ENCODE measurements at regions not wholly inside any gene's neighbourhood (a gene's known extent, or its start where the extent isn't known, plus 50 kb on each side); places are given as distances from the start of the nearest gene placed in this dataset.

DNA sequence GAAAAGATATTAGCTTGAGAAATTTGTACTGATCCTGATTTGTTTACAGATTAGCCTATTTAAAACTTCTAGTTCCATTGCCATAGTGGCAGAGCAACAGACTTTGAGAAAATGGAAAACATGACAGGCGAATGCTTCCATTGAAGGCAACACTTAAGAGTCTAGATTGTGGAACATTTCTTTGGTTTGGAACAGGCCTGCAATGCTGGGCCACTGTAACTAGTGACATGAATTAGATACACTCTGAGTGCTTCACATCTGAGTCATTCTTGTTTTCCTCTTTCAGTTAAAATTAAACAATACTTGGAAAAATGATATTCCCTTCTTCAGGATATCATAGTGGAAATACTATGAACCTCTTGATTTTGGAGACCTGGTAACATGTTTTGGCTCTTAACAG lies 453.6 kb upstream of the TUSC1 start:
- TF ChIP-seq, protein P1, sequence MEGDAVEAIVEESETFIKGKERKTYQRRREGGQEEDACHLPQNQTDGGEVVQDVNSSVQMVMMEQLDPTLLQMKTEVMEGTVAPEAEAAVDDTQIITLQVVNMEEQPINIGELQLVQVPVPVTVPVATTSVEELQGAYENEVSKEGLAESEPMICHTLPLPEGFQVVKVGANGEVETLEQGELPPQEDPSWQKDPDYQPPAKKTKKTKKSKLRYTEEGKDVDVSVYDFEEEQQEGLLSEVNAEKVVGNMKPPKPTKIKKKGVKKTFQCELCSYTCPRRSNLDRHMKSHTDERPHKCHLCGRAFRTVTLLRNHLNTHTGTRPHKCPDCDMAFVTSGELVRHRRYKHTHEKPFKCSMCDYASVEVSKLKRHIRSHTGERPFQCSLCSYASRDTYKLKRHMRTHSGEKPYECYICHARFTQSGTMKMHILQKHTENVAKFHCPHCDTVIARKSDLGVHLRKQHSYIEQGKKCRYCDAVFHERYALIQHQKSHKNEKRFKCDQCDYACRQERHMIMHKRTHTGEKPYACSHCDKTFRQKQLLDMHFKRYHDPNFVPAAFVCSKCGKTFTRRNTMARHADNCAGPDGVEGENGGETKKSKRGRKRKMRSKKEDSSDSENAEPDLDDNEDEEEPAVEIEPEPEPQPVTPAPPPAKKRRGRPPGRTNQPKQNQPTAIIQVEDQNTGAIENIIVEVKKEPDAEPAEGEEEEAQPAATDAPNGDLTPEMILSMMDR (IDR thresholded peaks at IDR 0.05) = no peak
- no peak for TF ChIP-seq POLR2A (IDR thresholded peaks at IDR 0.05)

Data from body of pancreas (tissue), 4 donors.